ENCODE measurements at regions not wholly inside any gene's neighbourhood (a gene's known extent, or its start where the extent isn't known, plus 50 kb on each side); places are given as distances from the start of the nearest gene placed in this dataset.

GRCh38 chr7:81583090-81583489 is 186.8 kb downstream of the HGF start:
- no peak for TF ChIP-seq CTCF (optimal IDR thresholded peaks at IDR 0.05 in 1 of 3, IDR thresholded peaks at IDR 0.05 in 1 of 3, conservative IDR thresholded peaks at IDR 0.05 in 1 of 3; ENCODE audit: extremely low read depth in 1 of 3, insufficient read depth in 2 of 3, low read length in 3 of 3)
- no peak for TF ChIP-seq EZH2 (IDR thresholded peaks at IDR 0.05; ENCODE audit: low read length)
